Stimulated activated CD4-positive, alpha-beta T cell treated with anti-CD3 and anti-CD28 coated beads, Interleukin-12 subunit alpha, Interleukin-12 subunit beta, amount 100 ng/mL, for 24 hours (primary cell): ENCODE measurements at regions not wholly inside any gene's neighbourhood (a gene's known extent, or its start where the extent isn't known, plus 50 kb on each side); places are given as distances from the start of the nearest gene placed in this dataset.
A peak's percentile ranks its signal among the peaks of the same experiment; 100 is the strongest.

Source experiments
- DNase-seq, 2 experiments: peaks; one replicate each; pipeline ENCODE4 v3.0.0-alpha.2; 2020; ENCODE audit warnings: low read depth in 2 of 2

DNA sequence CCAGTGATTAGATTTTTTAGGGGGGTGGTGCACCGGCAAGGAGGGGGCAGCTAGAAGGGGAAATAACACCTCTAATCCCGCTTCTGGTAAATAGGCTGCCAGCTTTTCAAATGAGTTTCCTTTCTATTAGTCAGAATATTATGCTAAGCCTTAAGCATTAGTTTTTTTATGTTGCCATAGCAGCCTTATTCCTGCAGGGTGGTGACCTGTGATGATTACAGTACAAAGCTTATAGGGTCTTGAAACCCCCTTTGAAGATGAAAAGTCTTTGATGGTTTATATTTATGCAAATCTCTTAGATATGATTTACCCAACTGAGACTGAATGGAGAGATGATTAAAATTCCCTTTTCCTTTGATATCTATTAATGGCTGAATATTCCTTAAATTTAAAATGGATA is 109.8 kb downstream of the ZIC5 start:
- DNase-seq: no peak

DNA sequence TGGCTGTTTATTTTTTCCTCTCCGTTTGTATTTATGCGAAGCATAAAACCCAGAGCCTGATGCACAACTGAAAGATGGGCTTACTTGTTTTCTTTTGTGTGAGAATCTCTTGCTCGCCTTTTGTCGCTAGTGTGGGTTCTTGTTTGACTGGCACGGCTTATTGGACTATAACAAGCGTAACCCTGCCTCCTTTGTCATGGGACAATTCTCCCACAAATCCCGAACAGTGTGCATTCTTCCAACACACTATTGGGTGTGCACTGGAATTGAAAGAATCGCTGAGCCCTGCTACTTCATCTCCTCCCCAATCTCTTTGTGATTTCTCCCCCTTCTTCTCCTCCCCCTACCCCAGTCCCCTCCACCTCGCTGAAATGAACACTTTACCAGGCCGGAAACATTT is 110.8 kb downstream of the ZIC5 start:
- DNase-seq: no peak

DNA sequence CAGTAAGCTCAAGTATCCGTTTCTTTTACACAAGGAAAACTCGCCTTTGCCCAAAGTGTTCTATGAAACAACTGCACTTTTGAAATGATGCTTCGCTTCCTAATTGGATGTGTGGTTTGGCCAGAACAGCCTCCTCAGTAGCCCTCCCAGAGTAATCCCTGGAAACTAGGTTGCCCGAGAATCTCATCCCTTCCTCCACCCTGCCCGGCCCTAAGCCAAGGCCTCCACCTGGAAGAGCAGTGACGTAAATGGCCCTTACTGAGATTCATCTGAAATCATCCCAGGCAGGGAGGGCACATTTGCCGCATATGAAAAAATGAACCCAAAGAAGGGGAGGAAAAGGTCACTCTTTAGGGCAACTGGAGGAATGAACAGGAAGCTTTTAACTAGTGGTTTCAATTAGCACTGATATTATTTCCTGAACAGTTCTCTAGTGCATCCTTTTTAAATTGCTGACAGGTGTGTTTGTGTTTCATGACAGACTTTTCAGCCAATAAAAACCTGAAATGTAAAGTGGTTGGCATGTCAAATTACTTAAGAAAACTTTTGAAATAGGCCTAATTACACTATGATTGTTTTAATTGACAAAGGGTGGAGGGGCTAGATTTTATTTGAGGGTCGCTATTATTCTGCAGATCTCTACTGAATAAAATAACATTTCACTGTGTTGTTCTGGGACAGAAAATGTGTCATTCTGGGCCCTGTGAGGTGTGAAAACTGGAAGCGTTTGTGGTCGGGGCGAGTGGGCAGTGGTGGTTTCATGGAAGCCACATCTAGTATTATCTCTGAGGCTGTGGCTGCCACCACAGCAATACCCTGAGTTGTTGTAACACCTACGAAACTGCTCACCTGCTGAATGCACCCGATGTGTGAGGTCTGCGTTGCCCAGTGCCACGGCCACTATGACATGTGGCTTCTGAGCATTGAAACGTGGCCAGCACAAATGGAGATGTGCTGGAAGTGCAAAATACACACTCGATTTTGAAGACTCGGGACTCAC is 112.1 kb downstream of the ZIC5 start:
- DNase-seq: peak; percentile 29 to 72

DNA sequence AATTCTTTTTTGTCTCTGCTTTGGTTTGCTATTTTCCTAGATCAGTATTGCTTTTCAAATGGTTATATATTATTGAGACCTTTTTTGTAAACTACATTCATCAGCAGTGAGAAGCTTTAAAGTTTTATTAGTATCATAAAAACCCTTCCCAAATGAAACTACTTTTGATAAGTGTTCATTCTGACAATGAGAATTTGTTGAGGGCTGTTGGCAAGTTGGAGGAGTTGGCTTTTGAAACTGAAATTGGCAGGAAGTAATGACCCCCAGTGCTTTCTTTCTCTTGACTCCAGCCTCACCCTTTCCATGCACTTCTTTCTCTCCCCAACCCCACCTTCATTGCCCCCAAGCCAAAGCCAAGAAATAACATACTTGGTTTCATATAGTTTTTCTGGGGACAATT is 113.8 kb downstream of the ZIC5 start:
- no peak for DNase-seq

DNA sequence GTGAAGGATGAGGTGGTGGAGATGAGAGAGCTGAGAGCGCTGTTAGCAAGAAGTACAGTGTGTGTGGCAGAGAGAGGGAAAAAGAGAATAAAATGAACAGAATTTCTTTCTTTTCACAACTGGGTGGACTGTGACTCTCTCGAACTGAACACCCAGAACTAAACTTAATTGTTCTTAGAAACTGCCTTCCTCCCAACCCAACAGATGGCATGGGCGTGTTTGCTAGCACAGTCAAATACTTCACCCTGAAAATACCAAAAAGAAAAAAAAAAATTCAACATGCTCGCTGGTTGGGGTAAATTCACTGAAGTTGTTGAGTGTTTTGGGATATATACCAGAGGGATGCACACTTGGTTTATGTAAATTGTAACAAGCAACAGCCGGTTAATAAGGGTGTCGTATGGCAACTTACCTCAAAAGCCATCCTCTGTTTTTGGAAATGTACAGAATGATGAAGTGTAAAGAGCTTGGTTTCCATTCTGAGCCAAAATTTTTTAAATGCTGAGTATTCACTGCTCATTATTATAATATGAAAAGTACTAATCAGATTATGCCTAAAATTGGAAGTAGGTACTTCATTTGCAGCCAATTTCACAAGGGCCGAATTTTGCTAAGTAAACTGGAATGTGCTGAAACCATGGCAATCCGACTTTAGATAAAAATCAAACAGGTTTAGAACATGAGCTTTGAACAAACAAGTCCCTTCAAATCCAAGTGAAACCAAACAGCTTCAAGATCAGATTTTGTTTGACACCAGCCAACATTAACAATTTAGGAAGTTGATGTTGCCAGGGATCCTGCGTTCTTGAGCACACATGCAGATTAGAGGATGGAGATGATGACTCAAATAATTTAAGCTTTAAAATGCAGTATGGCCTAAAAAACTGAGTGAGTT is 115.8 kb downstream of the ZIC5 start:
- no peak for DNase-seq

DNA sequence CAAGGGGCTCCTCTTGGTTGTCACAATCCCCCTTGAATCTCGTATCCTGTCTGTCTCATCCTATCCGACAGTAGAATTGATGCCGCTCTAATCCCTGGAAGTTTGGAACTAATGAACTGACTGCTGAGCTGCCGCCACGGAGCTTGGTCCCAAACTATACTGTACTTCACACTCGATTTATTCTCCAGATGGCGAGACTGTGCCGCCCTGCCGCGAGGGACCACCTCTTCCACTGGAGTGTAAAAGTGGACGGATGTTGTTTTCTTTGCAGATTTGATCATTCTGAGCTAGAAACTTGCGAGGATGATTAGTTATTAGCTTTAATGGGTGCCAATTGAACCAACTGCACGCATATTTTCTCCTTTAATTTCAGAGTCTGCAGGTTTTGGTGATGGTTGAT is 117.2 kb downstream of the ZIC5 start:
- DNase-seq: no peak

DNA sequence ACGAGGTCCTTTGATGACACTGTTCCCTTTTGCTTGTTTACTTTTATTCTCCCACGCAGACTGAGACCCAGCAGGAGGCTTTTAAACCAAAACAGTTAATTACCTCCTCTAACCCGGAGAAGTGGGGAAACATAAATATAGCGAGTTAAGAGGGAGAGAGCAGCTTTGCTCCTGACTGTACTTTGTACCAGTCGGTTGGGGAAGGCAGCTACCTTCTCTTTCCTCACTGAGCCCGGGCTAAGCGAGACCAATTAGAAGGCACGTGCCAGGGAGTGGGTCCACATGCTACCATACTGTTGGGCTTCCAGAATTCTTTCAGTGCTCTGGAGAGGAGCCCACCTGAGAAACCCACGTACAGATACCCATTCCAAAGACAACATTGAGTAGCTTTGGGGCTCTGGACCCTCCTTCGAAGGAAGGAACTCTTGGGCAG is 124.2 kb downstream of the ZIC5 start:
- DNase-seq: no peak

DNA sequence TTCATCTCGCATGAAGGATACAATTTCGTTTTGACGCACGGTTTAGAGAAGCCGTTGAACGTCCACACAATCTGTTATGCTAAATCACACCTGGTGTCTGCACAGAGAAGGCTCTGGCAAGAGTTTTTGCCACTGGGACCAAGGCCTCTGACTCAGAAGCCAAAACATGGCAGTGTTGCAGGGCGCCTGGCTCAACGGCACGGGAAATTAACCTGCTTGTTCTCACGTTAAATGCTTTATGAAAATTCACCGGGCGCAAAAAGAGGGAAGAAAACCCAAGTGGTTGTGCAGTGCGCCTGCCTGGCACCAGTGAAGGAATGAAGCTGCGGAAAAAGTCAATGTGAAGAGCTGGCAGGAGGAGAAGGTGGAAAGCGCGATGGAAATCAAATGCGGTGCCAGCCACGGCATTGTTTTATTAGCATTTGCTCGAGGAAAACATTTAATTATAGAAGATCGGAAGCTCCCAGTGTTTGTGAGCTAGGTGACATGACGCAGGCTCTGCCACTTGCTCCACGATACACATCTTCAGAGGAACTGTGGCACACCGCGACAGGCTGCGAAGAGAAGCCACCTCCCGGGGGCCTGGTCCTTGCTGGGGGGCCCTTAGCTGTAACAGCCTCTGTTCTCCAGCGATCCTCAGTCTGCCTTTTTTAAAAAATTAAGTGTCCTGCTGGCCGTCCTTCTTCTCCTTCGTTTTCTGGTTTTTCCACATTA is 126.2 kb downstream of the ZIC5 start:
- DNase-seq: no peak

DNA sequence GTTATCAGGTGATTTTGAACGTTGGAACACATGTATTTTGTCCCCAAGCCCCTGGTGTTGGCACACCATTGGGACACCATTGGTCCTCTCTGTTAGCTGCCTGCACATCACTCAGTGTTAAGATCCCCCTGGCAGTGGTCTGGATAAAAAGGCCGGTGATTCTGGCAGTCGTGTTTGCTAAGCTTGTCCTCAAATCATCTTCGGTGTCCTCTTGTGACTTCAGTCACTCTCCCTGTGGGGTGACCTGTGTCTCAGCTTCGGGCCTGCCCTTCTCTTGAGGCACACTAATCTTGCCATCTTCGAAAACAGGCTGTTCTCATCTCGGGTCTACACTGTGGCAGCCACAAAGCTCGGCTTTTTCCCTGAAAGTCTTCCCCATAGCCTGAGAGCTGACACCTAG is 127.1 kb downstream of the ZIC5 start:
- DNase-seq: no peak

DNA sequence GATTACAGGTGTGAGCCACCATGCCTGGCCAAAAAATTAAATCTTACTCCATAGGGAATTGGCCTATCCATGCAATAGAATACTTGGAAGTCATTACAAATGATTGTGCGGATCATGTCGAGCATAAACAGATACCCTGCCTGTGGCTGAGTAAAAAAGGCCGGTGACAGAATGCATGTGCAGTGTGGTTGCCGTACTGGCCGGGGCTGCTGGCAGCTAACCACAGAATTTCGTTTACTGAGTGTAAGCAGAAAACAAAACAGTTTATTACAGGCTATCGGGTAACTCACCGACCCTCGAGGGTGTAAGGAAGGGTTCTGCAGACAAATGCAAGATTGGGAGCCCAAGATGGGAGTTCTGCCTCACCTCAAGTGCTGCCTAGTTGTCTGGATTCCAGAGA is 127.7 kb downstream of the ZIC5 start:
- no peak for DNase-seq

DNA sequence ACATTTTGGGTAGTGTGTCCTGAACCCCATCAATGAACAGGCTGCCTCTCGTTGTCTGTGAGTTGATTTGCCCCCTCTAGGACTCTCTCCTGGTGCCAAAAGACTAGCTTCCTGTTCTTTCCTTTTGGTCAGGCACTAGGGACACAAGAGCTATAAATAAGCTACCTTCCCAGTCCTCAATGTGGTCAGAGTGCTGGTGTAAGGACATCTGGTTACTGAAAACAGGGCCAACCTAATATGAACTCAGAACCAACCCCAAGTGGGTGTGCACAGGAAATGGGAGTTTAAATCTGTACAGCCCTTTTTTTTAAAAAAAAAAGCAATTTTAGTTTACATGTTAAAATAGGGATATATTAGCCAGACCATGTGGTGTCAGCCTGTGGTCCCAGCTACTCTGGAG is 129.2 kb downstream of the ZIC5 start:
- no peak for DNase-seq

DNA sequence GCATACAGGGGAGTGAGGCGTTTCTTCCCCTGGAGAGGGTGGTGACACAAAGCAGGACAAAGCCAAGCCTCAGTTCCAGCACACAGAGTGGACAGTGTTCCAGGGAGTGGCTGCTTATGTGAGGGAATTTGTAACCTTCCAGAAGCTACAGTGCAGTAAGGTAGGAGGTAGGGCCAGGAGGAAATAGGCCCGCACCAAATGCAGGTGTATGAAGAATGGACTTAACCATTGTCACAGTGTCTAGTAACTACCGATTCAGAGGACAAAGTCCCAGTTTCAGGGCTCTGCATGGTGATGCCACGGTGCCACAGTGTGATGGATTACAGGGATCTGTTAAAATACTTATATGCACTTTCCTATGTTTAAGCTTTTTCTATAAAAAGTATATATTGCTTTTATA is 135.3 kb downstream of the ZIC5 start:
- DNase-seq: no peak

DNA sequence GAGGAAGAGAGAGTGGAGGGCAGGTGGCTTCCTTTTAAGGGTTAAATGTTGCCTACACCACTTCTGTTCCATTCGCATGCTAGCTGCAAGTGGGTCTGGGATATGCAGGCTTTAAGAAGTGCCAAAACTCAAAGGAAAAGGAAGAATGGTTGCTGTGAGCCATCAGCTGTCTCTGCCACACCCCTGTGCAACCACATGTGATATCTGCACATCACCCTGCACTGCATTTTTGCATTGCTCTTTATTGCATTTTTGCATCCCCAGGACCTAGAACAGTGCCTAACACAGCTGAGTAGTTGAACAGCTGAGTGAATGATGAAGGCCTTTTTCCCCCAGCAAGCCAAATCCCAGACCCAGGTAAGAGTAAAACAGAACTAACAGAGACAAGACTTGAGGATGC is 136.1 kb downstream of the ZIC5 start:
- DNase-seq: no peak

DNA sequence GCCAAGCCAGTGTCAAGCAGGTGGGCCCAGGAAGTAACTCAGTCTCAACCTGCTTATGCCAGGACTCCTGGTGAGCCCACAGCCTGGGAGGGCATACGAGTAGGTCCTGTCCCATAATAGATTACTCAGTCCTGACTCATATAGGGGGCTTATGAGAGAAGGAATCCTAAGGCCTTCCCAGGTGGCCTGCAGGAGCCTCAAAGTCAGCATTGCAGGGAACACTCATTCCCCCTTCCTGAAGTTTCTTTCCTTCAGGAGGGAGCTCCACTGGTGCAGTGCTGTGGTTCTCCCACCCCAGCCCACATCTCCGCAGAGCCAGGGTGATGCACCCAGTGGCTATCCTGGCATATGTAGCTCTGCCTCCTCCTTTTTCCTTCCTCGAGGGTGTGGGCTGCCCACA is 137.3 kb downstream of the ZIC5 start:
- no peak for DNase-seq

DNA sequence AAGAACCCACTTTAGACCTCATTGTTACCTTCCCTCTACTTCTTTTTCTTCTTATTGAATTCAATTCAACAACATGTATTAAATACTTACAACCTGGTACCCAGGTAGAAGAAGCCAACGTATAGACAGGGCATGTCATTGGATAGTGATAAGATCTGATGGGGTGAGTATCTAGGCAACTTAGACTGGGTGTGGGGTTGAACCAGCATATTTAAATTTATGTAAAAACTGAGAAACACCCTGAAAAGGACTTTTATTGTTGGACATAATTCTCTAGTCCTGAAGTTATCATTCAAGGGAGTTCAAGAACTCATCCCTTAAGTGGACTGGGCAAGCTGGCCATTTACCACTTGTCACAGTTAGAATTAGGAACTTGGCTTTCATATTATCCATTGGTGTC is 139.2 kb downstream of the ZIC5 start:
- no peak for DNase-seq

DNA sequence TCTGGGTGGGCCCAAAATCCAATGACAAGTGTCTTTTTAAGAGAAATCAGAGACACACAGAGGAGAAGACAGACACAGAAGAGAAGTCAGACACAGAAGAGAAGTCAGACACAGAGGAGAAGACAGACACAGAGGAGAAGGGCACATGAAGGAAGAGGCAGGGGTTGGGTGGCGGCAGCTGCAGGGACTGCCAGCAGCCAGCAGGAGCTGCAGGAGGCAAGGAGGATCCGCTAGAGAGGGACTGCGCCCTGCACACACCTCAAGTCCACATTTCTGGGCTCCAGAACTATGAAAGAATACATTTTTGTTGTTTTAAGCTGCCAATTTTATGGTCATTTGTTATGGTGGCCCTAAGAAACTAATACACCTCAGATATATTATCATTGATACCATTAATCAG is 140.6 kb downstream of the ZIC5 start:
- DNase-seq: no peak

DNA sequence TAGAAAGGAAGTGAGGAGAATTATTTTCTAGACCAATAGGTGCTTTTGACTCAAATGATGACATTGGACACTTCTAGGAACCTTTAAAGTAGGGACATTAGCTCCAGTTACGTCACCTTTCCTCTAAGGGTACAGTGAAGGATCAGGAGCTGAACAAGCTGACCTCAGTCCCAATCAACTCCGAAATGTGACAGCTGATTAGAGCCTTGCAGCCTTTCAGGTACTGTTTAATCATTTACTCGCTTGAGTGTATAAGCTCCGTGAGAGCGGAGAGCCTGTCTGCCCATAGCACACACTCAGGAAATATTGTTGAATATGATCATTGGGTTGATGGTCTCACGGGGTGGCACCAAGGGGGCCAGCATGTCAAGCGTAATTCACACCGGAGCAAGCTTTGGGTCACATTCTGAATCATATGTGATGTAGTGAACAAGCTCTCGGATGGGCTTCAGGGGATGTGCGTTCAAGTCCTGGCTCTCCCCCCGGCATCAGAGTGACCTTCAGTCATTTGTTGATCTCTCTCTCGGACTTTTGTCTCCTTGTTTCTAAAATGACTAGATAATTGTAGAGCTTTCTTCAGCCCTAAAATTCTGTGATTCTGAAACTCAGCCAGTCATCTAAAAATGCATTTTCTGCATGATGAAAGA is 141.9 kb downstream of the ZIC5 start:
- no peak for DNase-seq

DNA sequence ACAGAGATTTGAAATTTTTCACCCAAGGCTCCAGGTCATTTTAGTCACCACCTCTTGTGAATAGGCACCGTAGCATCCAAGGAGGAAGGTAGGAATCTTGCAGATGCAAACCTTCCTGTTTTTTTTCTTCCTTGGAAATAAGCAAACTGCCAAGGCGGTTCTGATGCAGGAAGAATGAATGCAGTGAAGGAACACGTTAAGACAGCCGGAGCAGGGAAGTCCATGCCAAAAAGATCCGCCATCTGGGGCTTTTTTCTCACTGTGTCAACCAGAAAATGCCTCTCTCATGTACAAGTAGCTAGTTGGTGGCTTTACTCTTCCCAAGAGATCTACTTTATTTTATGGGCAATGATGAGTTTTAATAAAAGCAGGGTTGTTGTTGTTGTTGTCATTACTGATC is 142.4 kb downstream of the ZIC5 start:
- no peak for DNase-seq

DNA sequence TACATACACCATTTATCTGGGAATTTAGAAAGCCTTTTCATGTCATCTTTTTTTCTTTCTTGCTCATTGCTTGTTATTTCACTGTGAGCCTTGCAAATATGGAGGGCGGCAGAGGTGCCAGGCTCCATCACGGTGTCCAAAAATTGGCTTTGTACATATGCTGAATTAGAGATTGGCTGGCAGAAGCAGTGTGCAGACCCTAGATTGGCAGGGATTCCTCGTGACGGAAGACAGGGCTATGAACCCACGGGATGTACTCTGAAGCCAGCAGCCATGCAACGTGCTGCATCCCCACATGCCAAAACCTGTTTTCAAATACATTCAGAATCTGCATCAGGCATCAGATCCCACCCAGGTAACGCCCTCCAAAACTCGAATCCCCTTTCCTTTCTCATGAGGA is 142.8 kb downstream of the ZIC5 start:
- DNase-seq: no peak

DNA sequence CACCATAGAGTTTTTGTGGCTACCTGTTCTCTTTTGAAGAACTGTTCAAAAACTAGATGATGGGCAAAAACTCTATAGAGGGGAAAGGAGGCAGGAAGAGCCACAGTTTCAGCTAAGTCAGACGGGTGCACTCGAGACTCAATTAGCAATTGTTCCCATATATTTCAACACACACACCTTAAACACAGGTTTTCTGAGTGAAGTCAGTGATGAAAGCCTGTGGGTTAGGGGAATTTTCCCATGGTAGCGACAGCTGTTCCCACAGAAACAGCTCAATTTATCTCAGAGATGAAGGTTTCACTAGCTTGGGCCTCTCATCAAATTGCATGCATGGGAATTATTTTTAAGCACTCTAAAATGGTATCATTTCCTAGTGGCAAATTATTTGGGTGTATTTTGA is 143.4 kb downstream of the ZIC5 start:
- no peak for DNase-seq

DNA sequence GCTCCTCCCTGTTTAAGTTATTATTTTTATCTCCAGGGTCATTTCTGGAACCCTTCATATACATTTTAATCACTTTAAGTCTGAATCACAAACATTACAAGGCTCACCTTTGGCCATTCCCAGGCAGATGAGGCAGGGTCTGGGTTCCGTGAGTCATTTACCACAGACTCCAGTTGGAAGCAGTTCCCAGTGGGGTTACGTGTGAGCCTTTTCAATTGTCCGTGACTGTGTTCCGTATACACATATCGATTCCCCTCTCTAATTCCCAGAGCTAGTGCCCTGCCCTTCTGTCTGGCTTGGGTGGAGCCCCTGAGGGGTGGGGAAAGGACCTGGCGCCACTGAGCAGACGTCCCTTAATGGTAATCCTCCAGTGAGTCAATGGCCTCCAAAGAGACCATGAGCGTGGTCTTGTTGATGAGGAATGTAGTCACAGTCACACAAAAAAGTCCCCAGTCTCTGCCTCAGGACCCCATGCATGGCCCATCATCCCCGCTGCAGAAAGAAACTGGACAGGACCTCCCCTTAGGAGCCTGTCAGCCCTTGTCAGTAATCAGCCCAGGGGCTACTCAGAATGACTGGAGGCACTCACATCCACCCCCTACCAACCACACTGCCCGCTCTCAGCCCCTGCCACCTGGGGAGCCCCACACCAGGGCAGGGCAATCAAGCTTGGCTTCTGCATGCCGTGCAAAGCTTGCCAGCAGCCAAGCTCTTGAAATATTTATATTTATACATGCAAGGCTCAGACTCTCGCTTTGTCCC is 144.4 kb downstream of the ZIC5 start:
- DNase-seq: no peak
